Breast epithelium (tissue), 3 donors: ENCODE measurements at regions not wholly inside any gene's neighbourhood (a gene's known extent, or its start where the extent isn't known, plus 50 kb on each side); places are given as distances from the start of the nearest gene placed in this dataset.

Experiments
- CTCF ChIP-seq, 3 donors: fragments of 450-650 bp; IDR thresholded peaks; one replicate each; pipeline ENCODE4 v1.5.1; 2016 to 2017; ENCODE audit warnings: antibody characterized with exemption in 3 of 3, mild to moderate bottlenecking in 3 of 3, moderate library complexity in 3 of 3
- POLR2A ChIP-seq: fragments of 450-650 bp; IDR thresholded peaks from one replicate; pipeline ENCODE4 v1.6.1; 2016; ENCODE audit warnings: antibody characterized with exemption, mild to moderate bottlenecking, moderate library complexity

DNA sequence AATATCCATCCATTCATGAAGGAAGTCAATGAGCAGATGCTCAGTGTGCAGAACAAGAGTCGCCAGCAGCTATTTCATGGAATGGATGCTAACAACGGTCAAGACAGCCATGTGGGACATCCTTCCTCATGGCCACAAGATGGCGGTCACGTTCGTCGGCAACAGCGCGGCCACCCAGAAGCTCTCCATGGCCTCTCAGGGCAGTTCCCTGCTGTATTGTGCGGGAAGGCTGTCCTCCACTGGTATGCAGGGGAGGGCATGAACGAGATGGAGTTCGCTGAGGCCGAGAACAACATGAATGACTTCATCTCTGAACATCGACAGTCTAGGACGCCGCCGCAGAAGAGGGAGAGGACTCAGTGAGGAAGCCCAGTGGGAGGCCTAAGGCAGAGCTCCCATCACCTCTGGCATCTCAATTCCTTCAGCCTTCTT, 208.3 kb downstream of the TJP1 start:
- no peak for TF ChIP-seq CTCF (IDR thresholded peaks at IDR 0.05)
- no peak for TF ChIP-seq POLR2A
